GM12865 (cell line): ENCODE measurements at regions not wholly inside any gene's neighbourhood (a gene's known extent, or its start where the extent isn't known, plus 50 kb on each side); places are given as distances from the start of the nearest gene placed in this dataset.

Experiments used
- DNase-seq: peaks from one replicate; pipeline ENCODE4 v3.0.0; 2010; ENCODE audit warnings: low read depth
- H3K4me3 ChIP-seq: 2 replicates; pipeline ENCODE4 v1.5.1; 2011; ENCODE audit warnings: mild to moderate bottlenecking, low read depth, low read length, control low read depth
- TF ChIP-seq, protein P1 (sequence below): IDR thresholded peaks from 2 replicates; pipeline ENCODE4 v1.5.1; 2011; ENCODE audit warnings: low read length, control low read depth, low read depth, inconsistent platforms; ENCODE audit not compliant: insufficient read depth; ENCODE audit errors: missing control alignments

DNA sequence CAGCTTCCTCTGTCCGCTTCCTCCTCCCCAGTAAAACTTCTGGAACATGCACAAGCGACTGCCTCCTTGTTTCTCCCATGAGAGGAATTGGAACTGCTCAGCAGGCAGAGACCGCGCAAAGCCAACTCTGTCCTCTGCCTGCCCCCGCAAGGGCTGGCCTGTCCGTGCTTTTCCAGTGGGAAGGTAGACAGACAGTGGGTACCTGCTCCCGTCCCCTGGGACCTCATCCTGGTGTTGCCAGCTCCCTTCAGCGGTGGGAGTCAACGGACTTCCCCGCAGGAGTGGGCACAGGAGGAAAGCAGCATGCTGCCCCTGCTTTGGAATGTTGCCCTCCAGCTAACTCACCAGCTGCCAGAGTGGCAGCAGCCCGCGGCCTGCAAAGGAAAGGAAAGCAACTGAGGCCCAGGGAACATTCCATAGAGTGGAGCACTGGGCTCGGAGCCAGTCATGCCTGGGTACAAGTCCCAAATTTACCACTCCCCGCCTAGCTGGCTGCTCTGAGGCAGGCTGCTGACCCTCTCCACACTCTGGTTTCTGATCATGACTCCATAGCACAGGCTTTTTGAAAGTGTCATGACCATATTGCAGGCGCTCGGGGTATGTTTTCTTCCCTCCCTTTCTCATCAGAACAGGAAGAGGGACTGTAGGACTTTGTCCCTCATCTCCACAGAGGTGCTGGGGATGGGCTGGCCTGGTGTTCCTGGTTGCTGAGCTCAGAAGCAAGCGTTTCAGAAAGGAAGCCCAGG is 89.2 kb upstream of the CLMN start:
- no peak overlapping the region for H3K4me3 ChIP-seq
- TF ChIP-seq, protein P1, sequence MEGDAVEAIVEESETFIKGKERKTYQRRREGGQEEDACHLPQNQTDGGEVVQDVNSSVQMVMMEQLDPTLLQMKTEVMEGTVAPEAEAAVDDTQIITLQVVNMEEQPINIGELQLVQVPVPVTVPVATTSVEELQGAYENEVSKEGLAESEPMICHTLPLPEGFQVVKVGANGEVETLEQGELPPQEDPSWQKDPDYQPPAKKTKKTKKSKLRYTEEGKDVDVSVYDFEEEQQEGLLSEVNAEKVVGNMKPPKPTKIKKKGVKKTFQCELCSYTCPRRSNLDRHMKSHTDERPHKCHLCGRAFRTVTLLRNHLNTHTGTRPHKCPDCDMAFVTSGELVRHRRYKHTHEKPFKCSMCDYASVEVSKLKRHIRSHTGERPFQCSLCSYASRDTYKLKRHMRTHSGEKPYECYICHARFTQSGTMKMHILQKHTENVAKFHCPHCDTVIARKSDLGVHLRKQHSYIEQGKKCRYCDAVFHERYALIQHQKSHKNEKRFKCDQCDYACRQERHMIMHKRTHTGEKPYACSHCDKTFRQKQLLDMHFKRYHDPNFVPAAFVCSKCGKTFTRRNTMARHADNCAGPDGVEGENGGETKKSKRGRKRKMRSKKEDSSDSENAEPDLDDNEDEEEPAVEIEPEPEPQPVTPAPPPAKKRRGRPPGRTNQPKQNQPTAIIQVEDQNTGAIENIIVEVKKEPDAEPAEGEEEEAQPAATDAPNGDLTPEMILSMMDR, result no peak
- DNase-seq, result no peak

DNA sequence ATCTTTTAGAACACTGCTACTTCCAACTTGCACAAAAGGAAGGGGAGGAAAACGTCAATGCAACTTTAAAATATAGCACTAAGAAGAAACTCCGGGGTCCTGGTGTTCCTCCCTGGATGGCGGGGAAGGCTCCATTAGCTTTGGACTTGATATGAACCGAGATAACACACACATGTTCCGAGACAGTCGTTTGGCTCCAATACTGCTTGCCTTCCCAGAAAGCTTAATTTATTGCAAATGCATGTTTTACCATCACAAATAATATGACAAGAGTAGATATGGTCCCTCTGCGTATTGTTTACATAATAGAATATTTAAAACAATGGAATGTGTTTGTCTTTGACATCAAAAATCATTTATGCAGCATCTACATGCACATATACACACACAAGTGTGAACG is 87.6 kb upstream of the CLMN start:
- H3K4me3 ChIP-seq, result no peak overlapping the region
- TF ChIP-seq, protein P1, result no peak
- DNase-seq, result no peak

- TF ChIP-seq, protein P1, result no peak
- H3K4me3 ChIP-seq, result no peak overlapping the region
- no peak for DNase-seq
Measured at GRCh38 chr14:95406756-95407277, 87.1 kb upstream of the CLMN start.

DNA sequence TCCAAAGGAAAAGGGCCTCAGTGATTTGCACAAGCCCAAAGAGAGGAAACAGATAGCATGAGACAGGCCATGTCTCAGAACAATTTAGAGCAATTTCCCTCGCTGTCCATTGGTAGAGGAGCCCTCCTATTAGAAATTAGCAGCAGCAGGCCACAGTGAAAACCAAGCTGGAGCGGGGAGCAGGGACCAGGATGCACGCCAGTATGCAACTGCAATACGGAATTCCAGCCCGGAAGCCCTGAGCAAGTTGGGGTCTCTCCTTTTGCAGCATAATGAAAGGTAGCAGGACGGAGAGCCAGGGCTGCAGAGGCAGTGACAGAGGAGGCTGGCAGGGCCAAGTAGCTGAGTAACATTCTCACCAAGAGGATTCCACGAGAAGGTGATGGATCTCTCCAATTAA is 84.9 kb upstream of the CLMN start:
- no peak for DNase-seq
- TF ChIP-seq, protein P1, result no peak
- no peak overlapping the region for H3K4me3 ChIP-seq

DNA sequence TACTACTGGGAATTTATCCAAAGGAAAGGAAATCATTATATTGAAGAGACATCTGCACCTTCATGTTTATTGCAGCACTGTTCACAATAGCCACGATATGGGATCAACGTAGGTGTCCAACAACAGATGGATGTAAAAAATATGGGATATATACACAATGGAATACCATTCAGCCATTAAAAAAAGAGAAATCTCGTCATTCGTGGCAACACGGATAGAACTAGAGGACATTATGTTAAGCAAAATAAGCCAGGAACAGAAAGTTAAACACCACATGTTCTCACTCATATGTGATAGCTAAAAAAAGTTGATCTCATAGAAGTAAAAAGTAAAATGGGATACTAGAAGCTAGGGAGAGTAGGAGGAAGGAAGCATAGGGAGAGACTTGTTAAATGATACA is 82.9 kb upstream of the CLMN start:
- TF ChIP-seq, protein P1, result no peak
- H3K4me3 ChIP-seq, result no peak overlapping the region
- no peak for DNase-seq

GRCh38 chr14:95402176-95402575 is 82.5 kb upstream of the CLMN start:
- H3K4me3 ChIP-seq, result no peak overlapping the region
- TF ChIP-seq, protein P1, result no peak

More at GRCh38 chr14:95402176-95402575, 82.5 kb upstream of the CLMN start:
- no peak for DNase-seq
